GM21381 (cell line): ENCODE measurements at regions not wholly inside any gene's neighbourhood (a gene's known extent, or its start where the extent isn't known, plus 50 kb on each side); places are given as distances from the start of the nearest gene placed in this dataset.
A peak's percentile ranks its signal among the peaks of the same experiment; 100 is the strongest.
"Not testable (repeated sequence)": the region's sequence is repeated elsewhere in the genome, so short reads cannot be mapped to it uniquely, and the experiment has no call there.

Experiments used
- ATAC-seq: cut with Tn5 transposase; IDR thresholded peaks from one replicate; pipeline ENCODE4 v1.9.1; 2021; ENCODE audit warnings: mild to moderate bottlenecking, moderate library complexity; ENCODE audit not compliant: unreplicated experiment

- no peak for ATAC-seq
These were observed 50.7 kb upstream of the TNFSF4 start for GRCh38 chr1:173257805-173258204.

GRCh38 chr1:173258479-173259264 is 51.5 kb upstream of the TNFSF4 start:
- ATAC-seq: no peak

GRCh38 chr1:173260329-173260728 is 53.2 kb upstream of the TNFSF4 start:
- not testable (repeated sequence) for ATAC-seq

- no peak for ATAC-seq
These were observed 59.7 kb upstream of the TNFSF4 start for GRCh38 chr1:173266841-173267240.

GRCh38 chr1:173267453-173267945 is 60.4 kb upstream of the TNFSF4 start:
- no peak for ATAC-seq

- ATAC-seq: no peak
These were observed 61.1 kb upstream of the TNFSF4 start for GRCh38 chr1:173268261-173268660.

- ATAC-seq: no peak
These were observed 61.7 kb upstream of the TNFSF4 start for GRCh38 chr1:173268786-173269277.

GRCh38 chr1:173269490-173270230 is 62.5 kb upstream of the TNFSF4 start:
- no peak for ATAC-seq

- ATAC-seq: no peak
These were observed 63.1 kb upstream of the TNFSF4 start for GRCh38 chr1:173270243-173270642.

GRCh38 chr1:173271021-173271420 is 63.9 kb upstream of the TNFSF4 start:
- ATAC-seq: not testable (repeated sequence)

GRCh38 chr1:173275496-173275895 is 68.4 kb upstream of the TNFSF4 start:
- ATAC-seq: no peak

GRCh38 chr1:173276922-173277800 is 70.0 kb upstream of the TNFSF4 start:
- peak; percentile 89 for ATAC-seq

GRCh38 chr1:173280899-173281660 is 73.9 kb upstream of the TNFSF4 start:
- no peak for ATAC-seq

- no peak for ATAC-seq
These were observed 77.9 kb upstream of the TNFSF4 start for GRCh38 chr1:173285048-173285447.

- no peak for ATAC-seq
These were observed 80.7 kb upstream of the TNFSF4 start for GRCh38 chr1:173287785-173288184.

GRCh38 chr1:173293756-173294155 is 86.6 kb upstream of the TNFSF4 start:
- no peak for ATAC-seq

- no peak for ATAC-seq
These were observed 87.7 kb upstream of the TNFSF4 start for GRCh38 chr1:173294843-173295242.

GRCh38 chr1:173295391-173295790 is 88.3 kb upstream of the TNFSF4 start:
- ATAC-seq: no peak

- ATAC-seq: no peak
These were observed 88.9 kb upstream of the TNFSF4 start for GRCh38 chr1:173295995-173296394.

- ATAC-seq: peak; percentile 89
These were observed 90.8 kb upstream of the TNFSF4 start for GRCh38 chr1:173297798-173298391.
